K562 (cell line): ENCODE measurements at regions not wholly inside any gene's neighbourhood (a gene's known extent, or its start where the extent isn't known, plus 50 kb on each side); places are given as distances from the start of the nearest gene placed in this dataset.

ENCODE experiments used
- ATAC-seq: fragments of 200-7000 bp; cut with Tn5 transposase; 3 replicates; pipeline ENCODE4 v1.9.1; 2020; ENCODE audit warnings: moderate library complexity
- BruUV-seq: library from RNA; stranded (reverse); fragments of 400-500 nt; replicated peaks from 2 replicates; lab custom pipeline; 2021; lab: Mats Ljungman, UMichigan
- CTCF ChIA-PET: fragments of 300-600 bp; formaldehyde crosslinking; extraction: SDS; loops from one replicate; lab custom pipeline; 2021; ENCODE audit warnings: low intra/inter-chr PET ratio; lab: Yijun Ruan, JAX
- POLR2A ChIA-PET: fragments of 300-600, 350-650 bp; sonication (Branson Sonifier 250); formaldehyde crosslinking; extraction: SDS; loops from one replicate; lab custom pipeline; 2021; ENCODE audit warnings: antibody characterized with exemption, inconsistent platforms; lab: Yijun Ruan, JAX
- DNase-seq, 4 experiments: peaks; one replicate each; pipeline versions ENCODE4 v3.0.0 to v3.0.0-alpha.2; 2011 to 2018; ENCODE audit warnings: low spot score in 3 of 4, mixed read lengths in 3 of 4; ENCODE audit errors: extremely low read depth in 1 of 4
- FAIRE-seq: peaks from 2 replicates; lab custom pipeline; 2011; peaks lifted over from hg19 to GRCh38; lab: Jason Lieb, UNC
- H2AFZ ChIP-seq: 2 replicates; pipeline ENCODE4 v1.6.0; 2011; ENCODE audit warnings: low read depth, low read length, control low read depth, inconsistent platforms
- H3K27ac ChIP-seq: fragments of 200-600 bp; 3 replicates; pipeline ENCODE4 v1.8.0; 2011; ENCODE audit warnings: low read depth, mild to moderate bottlenecking, control low read depth, inconsistent platforms, low read length, moderate library complexity, mixed read lengths; ENCODE audit errors: extremely low read depth
- H3K27me3 ChIP-seq, 2 experiments: fragments of 300-600 bp in 1 of 2; 2 replicates in 1 of 2; 3 replicates in 1 of 2; pipeline versions ENCODE4 v1.6.0 to v1.8.0; 2011; ENCODE audit warnings: inconsistent platforms in 2 of 2, low read length in 2 of 2, mild to moderate bottlenecking in 1 of 2, mixed read lengths in 1 of 2, moderate library complexity in 1 of 2; ENCODE audit not compliant: control insufficient read depth in 2 of 2, insufficient read depth in 2 of 2
- H3K36me3 ChIP-seq: fragments of 300-600 bp; 3 replicates; pipeline ENCODE4 v1.8.0; 2011; ENCODE audit warnings: mild to moderate bottlenecking, low read length, inconsistent platforms; ENCODE audit not compliant: control insufficient read depth, insufficient read depth
- H3K4me1 ChIP-seq, 2 experiments: fragments of 200-600 bp in 1 of 2; replicated peaks in 1 of 2; 2 replicates in 1 of 2; 3 replicates in 1 of 2; pipeline versions ENCODE4 v1.5.1 to v1.8.0; 2011; ENCODE audit warnings: inconsistent platforms in 2 of 2, low read length in 2 of 2, mild to moderate bottlenecking in 1 of 2, mixed read lengths in 1 of 2, moderate library complexity in 1 of 2; ENCODE audit not compliant: control insufficient read depth in 2 of 2, insufficient read depth in 2 of 2
- H3K4me2 ChIP-seq: 2 replicates; pipeline ENCODE4 v1.6.1; 2011; ENCODE audit warnings: low read length, control low read depth, inconsistent platforms, mixed read lengths; ENCODE audit not compliant: insufficient read depth
- H3K4me3 ChIP-seq: fragments of 200-600 bp; sonication (generic), shearing (Covaris generic); 2 replicates; pipeline ENCODE4 v1.5.1; 2016; ENCODE audit warnings: control low read depth, inconsistent platforms
- H3K79me2 ChIP-seq: fragments of 200-600 bp; 3 replicates; pipeline ENCODE4 v1.8.0; 2011; ENCODE audit warnings: low read length, inconsistent platforms; ENCODE audit not compliant: control insufficient read depth, insufficient read depth
- H3K9ac ChIP-seq, 2 experiments: 2 replicates each; pipeline versions ENCODE4 v1.6.0 to v1.6.1; 2011; ENCODE audit warnings: low read depth in 2 of 2, low read length in 2 of 2, control low read depth in 1 of 2, inconsistent platforms in 1 of 2, mild to moderate bottlenecking in 1 of 2, mixed read lengths in 1 of 2; ENCODE audit not compliant: insufficient read depth in 1 of 2
- H3K9me1 ChIP-seq: one replicate; pipeline ENCODE4 v1.6.0; 2011; ENCODE audit warnings: inconsistent platforms, mild to moderate bottlenecking, low read length, moderate library complexity; ENCODE audit not compliant: control insufficient read depth, insufficient read depth
- H3K9me3 ChIP-seq: replicated peaks from 2 replicates; pipeline ENCODE4 v1.5.1; 2011; ENCODE audit warnings: low read depth, low read length, inconsistent platforms; ENCODE audit not compliant: control insufficient read depth, insufficient read depth
- H4K20me1 ChIP-seq: replicated peaks from 2 replicates; pipeline ENCODE4 v1.6.1; 2011; ENCODE audit warnings: low read length, inconsistent platforms, mixed read lengths; ENCODE audit not compliant: control insufficient read depth, insufficient read depth
- CHD4 ChIP-seq: fragments of 200-600 bp; sonication (generic); IDR thresholded peaks from 3 replicates; pipeline ENCODE4 v1.6.1; 2012; ENCODE audit warnings: low read depth, mild to moderate bottlenecking, mixed read lengths, low read length, inconsistent platforms; ENCODE audit not compliant: insufficient read depth, insufficient replicate concordance, poor library complexity, severe bottlenecking
- CREB3 ChIP-seq: fragments of 450-650 bp; conservative IDR thresholded peaks from 2 replicates; pipeline ENCODE4 v1.6.1; 2016; ENCODE audit warnings: missing genetic modification characterization, low read depth, mild to moderate bottlenecking, missing compliant biosample characterization, moderate library complexity
- HNRNPH1 ChIP-seq: fragments of 200-400 bp; formaldehyde crosslinking; optimal IDR thresholded peaks from 2 replicates; pipeline ENCODE3; 2017; ENCODE audit warnings: low read depth, mild to moderate bottlenecking, low read length, moderate library complexity
- JUN ChIP-seq, 2 experiments: sonication (generic) in 1 of 2; formaldehyde crosslinking in 1 of 2; IDR thresholded peaks; 2 replicates each; pipeline versions ENCODE4 v1.6.1 to v1.8.0; 2012 to 2022; ENCODE audit warnings: borderline replicate concordance in 2 of 2, mild to moderate bottlenecking in 2 of 2, improper control_type of control experiment in 1 of 2, low read depth in 1 of 2, low read length in 1 of 2, missing genetic modification reagents in 1 of 2
- KAT7 ChIP-seq: sonication (generic); formaldehyde crosslinking; IDR thresholded peaks from 2 replicates; pipeline ENCODE4 v1.8.0; 2022; ENCODE audit warnings: missing genetic modification reagents, mild to moderate bottlenecking, borderline replicate concordance
- KAT8 ChIP-seq: fragments of 450-650 bp; IDR thresholded peaks from 2 replicates; pipeline ENCODE4 v1.6.1; 2016; ENCODE audit warnings: low read depth, mild to moderate bottlenecking
- MCM3 ChIP-seq: fragments of 450-650 bp; IDR thresholded peaks from 2 replicates; pipeline ENCODE4 v1.6.1; 2016
- MEIS2 ChIP-seq: fragments of 450-650 bp; IDR thresholded peaks from 2 replicates; pipeline ENCODE4 v1.6.1; 2014; ENCODE audit warnings: mild to moderate bottlenecking; ENCODE audit not compliant: partially characterized antibody
- ZBTB7A ChIP-seq: IDR thresholded peaks from 2 replicates; pipeline ENCODE4 v1.6.1; 2011; ENCODE audit warnings: low read depth, mild to moderate bottlenecking, low read length, moderate library complexity, borderline replicate concordance; ENCODE audit not compliant: control insufficient read depth
- ZNF311 ChIP-seq: fragments of 250-450 bp; sonication (Bioruptor Pico); IDR thresholded peaks from 2 replicates; pipeline ENCODE4 v1.4.0; 2020; ENCODE audit warnings: mild to moderate bottlenecking, moderate library complexity
- ZNF507 ChIP-seq: conservative IDR thresholded peaks from 2 replicates; pipeline ENCODE4 v1.6.1; 2017; ENCODE audit warnings: missing genetic modification characterization, missing compliant biosample characterization
- WGBS: fragments of 100-300 bp; shearing (Covaris generic); methylation state at CpG from one replicate; pipeline ENCODE4 v1.1.6; 2016; ENCODE audit warnings: low coverage, mixed read lengths; ENCODE audit not compliant: insufficient coverage; ENCODE audit errors: missing lambda C conversion rate; 5-methylcytosine and 5-hydroxymethylcytosine counted together
- in situ Hi-C: fragments of 300-500 bp; cut with MboI; formaldehyde crosslinking; loops from 4 replicates; pipeline ENCODE4 v1.15.0; 2018; ENCODE audit warnings: inconsistent platforms, mixed read lengths
- intact Hi-C: fragments of 100-400 bp; cut with micrococcal nuclease; formaldehyde crosslinking; loops from 2 replicates; pipeline ENCODE4 v1.14.2; 2022
- TF ChIP-seq, protein P1 (sequence below): sonication (generic); formaldehyde crosslinking; IDR thresholded peaks from 2 replicates; pipeline ENCODE4 v1.8.0; 2022; ENCODE audit warnings: mild to moderate bottlenecking, missing genetic modification reagents
- TF ChIP-seq, protein P2 (sequence below): sonication (generic); formaldehyde crosslinking; IDR thresholded peaks from 2 replicates; pipeline ENCODE4 v1.8.1; 2023; ENCODE audit warnings: mild to moderate bottlenecking, missing genetic modification reagents

GRCh38 chr1:185603158-185603557, 131.0 kb upstream of the HMCN1 start:
- H4K20me1 ChIP-seq = no peaks in the 10 kb centered on the region
- BruUV-seq = no TSS peak
- CTCF ChIA-PET = no interaction called here
- 4% methylated on average over 4 of the region's 4 CpGs for WGBS
- intact Hi-C loops = no loop called here
- H3K9me1 ChIP-seq = no peaks in the 10 kb centered on the region
- H3K9me3 ChIP-seq = no peaks in the 10 kb centered on the region
- no peak; the same call in 2 of the 3 replicates for ATAC-seq
- no peak for TF ChIP-seq HNRNPH1
- no peak for TF ChIP-seq CREB3
- TF ChIP-seq ZBTB7A = no peak
- TF ChIP-seq ZNF507 (tag) = no peak
- TF ChIP-seq ZNF311 = no peak
- TF ChIP-seq, all 486 proteins: peak for 0
- Histone ChIP-seq H3K27me3 (0 out of 5 replicates have a peak, but pooled peaks cover 0 to 4% of the 10 kb centered on the region in 2 experiments), H3K4me2 (no peak overlapping the region), H3K79me2 (no peaks in the 10 kb centered on the region), H3K9ac (no peak overlapping the region), H2AFZ (no peak overlapping the region), H3K4me3 (no peak overlapping the region), H3K36me3 (no peaks in the 10 kb centered on the region), H3K4me1 (no peaks in the 10 kb centered on the region), H3K27ac (no peak overlapping the region)
- FAIRE-seq = no peak
- in situ Hi-C loops = no loop called here
- POLR2A ChIA-PET = no interaction called here
- no peak for DNase-seq

DNA sequence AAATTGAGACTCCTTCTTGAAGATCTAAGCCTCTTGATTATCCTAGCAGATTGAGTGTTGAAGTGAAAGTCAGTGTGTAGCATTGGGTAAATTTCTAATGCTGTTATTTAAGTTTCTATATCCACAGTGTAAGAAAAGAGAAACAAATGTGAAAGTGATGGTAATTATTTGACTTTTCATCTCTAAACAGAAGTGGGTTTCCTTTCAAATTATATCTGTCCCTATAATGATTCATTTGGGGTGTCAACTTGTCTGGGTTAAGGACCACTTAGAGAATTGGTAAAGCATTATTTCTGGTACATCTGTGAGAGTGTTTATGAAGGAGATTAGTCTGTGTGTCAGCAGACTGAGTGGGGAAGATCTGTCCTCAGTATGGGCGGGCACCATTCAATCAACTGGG, 133.0 kb upstream of the HMCN1 start:
- DNase-seq (no peak), ATAC-seq (no peak), FAIRE-seq (no peak)
- Histone ChIP-seq H3K36me3 (no peaks in the 10 kb centered on the region), H3K79me2 (no peaks in the 10 kb centered on the region), H2AFZ (no peak overlapping the region), H3K4me2 (no peak overlapping the region), H3K4me1 (no peaks in the 10 kb centered on the region), H3K9me3 (no peaks in the 10 kb centered on the region), H3K27ac (no peak overlapping the region), H4K20me1 (no peaks in the 10 kb centered on the region), H3K9me1 (no peaks in the 10 kb centered on the region), H3K9ac (no peak overlapping the region), H3K4me3 (no peak overlapping the region), H3K27me3 (0 out of 5 replicates have a peak, but pooled peaks cover 0 to 4% of the 10 kb centered on the region in 2 experiments)
- in situ Hi-C loops (no loop called here), intact Hi-C loops (no loop called here)
- no TSS peak for BruUV-seq
- WGBS = 0% methylated on average over 1 of the region's 1 CpG
- ChIA-PET CTCF (no interaction called here), POLR2A (no interaction called here)
- TF ChIP-seq, protein P1, sequence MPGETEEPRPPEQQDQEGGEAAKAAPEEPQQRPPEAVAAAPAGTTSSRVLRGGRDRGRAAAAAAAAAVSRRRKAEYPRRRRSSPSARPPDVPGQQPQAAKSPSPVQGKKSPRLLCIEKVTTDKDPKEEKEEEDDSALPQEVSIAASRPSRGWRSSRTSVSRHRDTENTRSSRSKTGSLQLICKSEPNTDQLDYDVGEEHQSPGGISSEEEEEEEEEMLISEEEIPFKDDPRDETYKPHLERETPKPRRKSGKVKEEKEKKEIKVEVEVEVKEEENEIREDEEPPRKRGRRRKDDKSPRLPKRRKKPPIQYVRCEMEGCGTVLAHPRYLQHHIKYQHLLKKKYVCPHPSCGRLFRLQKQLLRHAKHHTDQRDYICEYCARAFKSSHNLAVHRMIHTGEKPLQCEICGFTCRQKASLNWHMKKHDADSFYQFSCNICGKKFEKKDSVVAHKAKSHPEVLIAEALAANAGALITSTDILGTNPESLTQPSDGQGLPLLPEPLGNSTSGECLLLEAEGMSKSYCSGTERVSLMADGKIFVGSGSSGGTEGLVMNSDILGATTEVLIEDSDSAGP (CRISPR knock-in tag) = no peak
- TF ChIP-seq KAT8 (no peak), MEIS2 (no peak), KAT7 (CRISPR knock-in tag) (no peak), CHD4 (no peak), JUN (IDR thresholded peaks at IDR 0.05; ENCODE audit: borderline replicate concordance, low read depth, low read length) (no peak), JUN (CRISPR knock-in tag; IDR thresholded peaks at IDR 0.05; ENCODE audit: borderline replicate concordance) (no peak), MCM3 (no peak)
- TF ChIP-seq, protein P2, sequence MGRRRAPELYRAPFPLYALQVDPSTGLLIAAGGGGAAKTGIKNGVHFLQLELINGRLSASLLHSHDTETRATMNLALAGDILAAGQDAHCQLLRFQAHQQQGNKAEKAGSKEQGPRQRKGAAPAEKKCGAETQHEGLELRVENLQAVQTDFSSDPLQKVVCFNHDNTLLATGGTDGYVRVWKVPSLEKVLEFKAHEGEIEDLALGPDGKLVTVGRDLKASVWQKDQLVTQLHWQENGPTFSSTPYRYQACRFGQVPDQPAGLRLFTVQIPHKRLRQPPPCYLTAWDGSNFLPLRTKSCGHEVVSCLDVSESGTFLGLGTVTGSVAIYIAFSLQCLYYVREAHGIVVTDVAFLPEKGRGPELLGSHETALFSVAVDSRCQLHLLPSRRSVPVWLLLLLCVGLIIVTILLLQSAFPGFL (CRISPR knock-in tag) = no peak
